A549 (cell line): ENCODE measurements at regions not wholly inside any gene's neighbourhood (a gene's known extent, or its start where the extent isn't known, plus 50 kb on each side); places are given as distances from the start of the nearest gene placed in this dataset.

Experiments
- ATAC-seq, 2 experiments: fragments of 200-7000 bp in 1 of 2; fragments of >200 bp in 1 of 2; cut with Nextera tagmentation in 1 of 2; cut with Tn5 transposase in 1 of 2; 3 replicates each; pipeline versions ENCODE4 v1.8.0 to v1.9.1; 2018 to 2020; ENCODE audit warnings: mild to moderate bottlenecking in 1 of 2, moderate library complexity in 1 of 2
- CTCF ChIA-PET: fragments of 300-600 bp; sonication (Branson Sonifier 250); formaldehyde crosslinking; extraction: SDS; loops from one replicate; lab custom pipeline; 2021; ENCODE audit warnings: antibody characterized with exemption, inconsistent platforms; lab: Yijun Ruan, JAX
- POLR2A ChIA-PET: fragments of 350-600 bp; formaldehyde crosslinking; extraction: SDS; loops from one replicate; lab custom pipeline; 2021; ENCODE audit warnings: antibody characterized with exemption, inconsistent platforms; lab: Yijun Ruan, JAX
- DNase-seq, 2 experiments: peaks; one replicate each; pipeline versions ENCODE4 v3.0.0 to v3.0.0-alpha.2; 2011 to 2016; ENCODE audit warnings: low read depth in 1 of 2, low spot score in 1 of 2
- FAIRE-seq: peaks from 2 replicates; lab custom pipeline; 2011; peaks lifted over from hg19 to GRCh38; lab: Jason Lieb, UNC
- H3K27ac ChIP-seq, 2 experiments: fragments of >200 bp; sonication (Bioruptor Twin); formaldehyde crosslinking; 3 replicates each; pipeline ENCODE4 v1.5.1; 2016 to 2017
- H3K4me1 ChIP-seq: fragments of >200 bp; sonication (Bioruptor Twin); formaldehyde crosslinking; 3 replicates; pipeline ENCODE4 v1.6.1; 2016
- H3K4me2 ChIP-seq: fragments of >200 bp; sonication (Bioruptor Twin); formaldehyde crosslinking; 3 replicates; pipeline ENCODE4 v1.6.1; 2016
- H3K4me3 ChIP-seq: fragments of >200 bp; sonication (Bioruptor Twin); formaldehyde crosslinking; 3 replicates; pipeline ENCODE4 v1.5.1; 2016
- H3K9me3 ChIP-seq: fragments of >200 bp; sonication (Bioruptor Twin); formaldehyde crosslinking; 3 replicates; pipeline ENCODE4 v1.6.1; 2016
- BHLHE40 ChIP-seq: IDR thresholded peaks from 2 replicates; pipeline ENCODE4 v1.6.1; 2012; ENCODE audit warnings: low read depth, low read length, inconsistent platforms
- CHD2 ChIP-seq: fragments of 150-350 bp; IDR thresholded peaks from 2 replicates; pipeline ENCODE4 v1.6.1; 2014; ENCODE audit warnings: low read length; ENCODE audit not compliant: partially characterized antibody
- CTCF ChIP-seq: fragments of >200 bp; sonication (Bioruptor Twin); formaldehyde crosslinking; IDR thresholded peaks from 3 replicates; pipeline ENCODE4 v1.5.1; 2016
- EHMT2 ChIP-seq: fragments of 200-600 bp; sonication (generic); IDR thresholded peaks from 2 replicates; pipeline ENCODE4 v1.6.1; 2016; ENCODE audit warnings: antibody characterized with exemption, low read depth, mild to moderate bottlenecking, moderate library complexity
- ELK1 ChIP-seq: fragments of 150-350 bp; IDR thresholded peaks from 2 replicates; pipeline ENCODE4 v1.6.1; 2014; ENCODE audit warnings: low read depth, mild to moderate bottlenecking, low read length
- FOSB ChIP-seq: fragments of 250-450 bp; sonication (Bioruptor Pico); IDR thresholded peaks from 2 replicates; pipeline ENCODE4 v1.5.0; 2020; ENCODE audit warnings: mild to moderate bottlenecking, moderate library complexity
- FOSL2 ChIP-seq, 2 experiments: fragments of 450-650 bp in 1 of 2; fragments of >200 bp in 1 of 2; sonication (Bioruptor Twin) in 1 of 2; formaldehyde crosslinking; IDR thresholded peaks; 2 replicates each; pipeline versions ENCODE4 v1.5.0 to v1.6.1; 2016 to 2020; ENCODE audit warnings: mild to moderate bottlenecking in 1 of 2, moderate library complexity in 1 of 2
- FOXS1 ChIP-seq: fragments of 250-450 bp; sonication (Bioruptor Pico); IDR thresholded peaks from 2 replicates; pipeline ENCODE4 v1.5.0; 2020; ENCODE audit warnings: mild to moderate bottlenecking, moderate library complexity
- HDAC2 ChIP-seq: fragments of 200-600 bp; sonication (generic); IDR thresholded peaks from 2 replicates; pipeline ENCODE4 v1.6.1; 2016
- HES2 ChIP-seq: fragments of >200 bp; sonication (Bioruptor Twin); formaldehyde crosslinking; IDR thresholded peaks from 2 replicates; pipeline ENCODE4 v1.6.1; 2016
- HOXB13 ChIP-seq: fragments of 250-450 bp; sonication (Bioruptor Pico); IDR thresholded peaks from 2 replicates; pipeline ENCODE4 v1.5.0; 2020; ENCODE audit warnings: low read depth, mild to moderate bottlenecking, moderate library complexity
- HOXB5 ChIP-seq: fragments of 250-450 bp; sonication (Bioruptor Pico); IDR thresholded peaks from 2 replicates; pipeline ENCODE4 v1.5.0; 2020; ENCODE audit warnings: mild to moderate bottlenecking, moderate library complexity
- JUN ChIP-seq, 2 experiments: fragments of >200 bp; sonication (Bioruptor Twin); formaldehyde crosslinking; IDR thresholded peaks; 2 replicates in 1 of 2; 3 replicates in 1 of 2; pipeline ENCODE4 v1.6.1; 2016 to 2017
- MAFK ChIP-seq: fragments of 450-650 bp; IDR thresholded peaks from 2 replicates; pipeline ENCODE4 v1.6.1; 2014; ENCODE audit not compliant: partially characterized antibody
- NR3C1 ChIP-seq: fragments of >200 bp; sonication (Bioruptor Twin); formaldehyde crosslinking; IDR thresholded peaks from 3 replicates; pipeline ENCODE4 v1.6.1; 2017
- PHF8 ChIP-seq: fragments of 200-600 bp; sonication (generic); IDR thresholded peaks from 2 replicates; pipeline ENCODE4 v1.6.1; 2016; ENCODE audit warnings: low read depth, mild to moderate bottlenecking, antibody characterized with exemption, moderate library complexity, borderline replicate concordance
- POLR2AphosphoS2 ChIP-seq: conservative IDR thresholded peaks from 2 replicates; pipeline ENCODE4 v1.6.1; 2012; ENCODE audit warnings: low read length, improper control_type of control experiment, inconsistent platforms
- RAD21 ChIP-seq, 2 experiments: fragments of >200 bp in 1 of 2; sonication (Bioruptor Twin) in 1 of 2; formaldehyde crosslinking in 1 of 2; IDR thresholded peaks in 1 of 2; conservative IDR thresholded peaks in 1 of 2; 2 replicates in 1 of 2; 3 replicates in 1 of 2; pipeline ENCODE4 v1.6.1; 2012 to 2018; ENCODE audit warnings: inconsistent platforms in 1 of 2
- REST ChIP-seq: fragments of 200-600 bp; sonication (generic); IDR thresholded peaks from 2 replicates; pipeline ENCODE4 v1.6.1; 2016; ENCODE audit warnings: antibody characterized with exemption, mild to moderate bottlenecking, moderate library complexity
- RFX5 ChIP-seq: fragments of 450-650 bp; IDR thresholded peaks from 2 replicates; pipeline ENCODE4 v1.7.1; 2014; ENCODE audit warnings: antibody characterized with exemption, mild to moderate bottlenecking, moderate library complexity
- RNF2 ChIP-seq: fragments of 200-600 bp; sonication (generic); IDR thresholded peaks from 2 replicates; pipeline ENCODE4 v1.6.1; 2016; ENCODE audit warnings: low read depth, mild to moderate bottlenecking, antibody characterized with exemption, moderate library complexity, borderline replicate concordance
- TFCP2L1 ChIP-seq: fragments of 250-450 bp; sonication (Bioruptor Pico); IDR thresholded peaks from 2 replicates; pipeline ENCODE4 v1.5.0; 2021; ENCODE audit warnings: mild to moderate bottlenecking
- USF2 ChIP-seq: fragments of 450-650 bp; IDR thresholded peaks from 2 replicates; pipeline ENCODE4 v1.6.1; 2014; ENCODE audit warnings: antibody characterized with exemption
- ZNF302 ChIP-seq: fragments of 250-450 bp; sonication (Bioruptor Pico); IDR thresholded peaks from 2 replicates; pipeline ENCODE4 v1.9.0; 2021; ENCODE audit warnings: inconsistent platforms, mild to moderate bottlenecking, moderate library complexity
- ZSCAN20 ChIP-seq: fragments of 250-450 bp; sonication (Bioruptor Pico); IDR thresholded peaks from 2 replicates; pipeline ENCODE4 v1.8.0; 2022; ENCODE audit warnings: mild to moderate bottlenecking, moderate library complexity
- WGBS: methylation state at CpG from one replicate; pipeline ENCODE4 v1.1.6; 2017; ENCODE audit errors: missing lambda C conversion rate; 5-methylcytosine and 5-hydroxymethylcytosine counted together

- TF ChIP-seq CTCF: no peak
- no peak for TF ChIP-seq PHF8
- no peak for TF ChIP-seq HOXB5 (CRISPR knock-in tag)
- no peak for TF ChIP-seq ZSCAN20 (CRISPR knock-in tag)
- no peak for TF ChIP-seq POLR2AphosphoS2
Observed at GRCh38 chr10:3567291-3567963, 217.6 kb downstream of the KLF6 start (continued).

GRCh38 chr10:3566627-3567026, 218.4 kb downstream of the KLF6 start:
- Histone ChIP-seq H3K9me3 (0 out of 3 replicates have a peak, but pooled peaks cover 5% of the 10 kb centered on the region), H3K4me3 (no peak overlapping the region), H3K27ac (no peak overlapping the region), H3K4me1 (no peaks in the 10 kb centered on the region), H3K4me2 (no peak overlapping the region)
- FAIRE-seq (no peak), DNase-seq (no peak), ATAC-seq (no peak)
- CTCF ChIA-PET: interaction anchor here (1.1 kb wide), 1 partner anchor 142 kb away, joined by 4 read pairs; no protein-coding TSS in a partner anchor
- POLR2A ChIA-PET: no interaction called here
- 79% methylated on average over 1 of the region's 1 CpG for WGBS
- no peak for TF ChIP-seq MAFK
- TF ChIP-seq FOXS1: no peak
- TF ChIP-seq ZNF302: no peak
- TF ChIP-seq HDAC2: no peak
- TF ChIP-seq HOXB5 (CRISPR knock-in tag): no peak
- no peak for TF ChIP-seq FOSB (CRISPR knock-in tag)

- FAIRE-seq: no peak
- TF ChIP-seq HOXB13 (CRISPR knock-in tag) (no peak), ZNF302 (no peak), TFCP2L1 (CRISPR knock-in tag) (no peak), EHMT2 (no peak), ELK1 (no peak), BHLHE40 (no peak), RAD21 (conservative IDR thresholded peaks at IDR 0.05 in 1 of 2, IDR thresholded peaks at IDR 0.05 in 1 of 2) (no peak), USF2 (no peak), CHD2 (no peak), NR3C1 (no peak), REST (no peak), FOSL2 (IDR thresholded peaks at IDR 0.05) (no peak), FOSL2 (CRISPR knock-in tag; IDR thresholded peaks at IDR 0.05) (no peak), RNF2 (no peak), JUN (IDR thresholded peaks at IDR 0.05) (no peak), RFX5 (no peak), HES2 (no peak)
- TF ChIP-seq, all 56 proteins: peak for 0
- Histone ChIP-seq H3K27ac (no peak overlapping the region), H3K4me1 (no peaks in the 10 kb centered on the region), H3K4me2 (no peak overlapping the region), H3K9me3 (0 out of 3 replicates have a peak, but pooled peaks cover 5% of the 10 kb centered on the region), H3K4me3 (no peak overlapping the region)
- ATAC-seq (no peak), DNase-seq (no peak)
- whole genome bisulfite sequencing: 75% methylated on average over 7 of the region's 7 CpGs
- ChIA-PET POLR2A (no interaction called here), CTCF (no interaction called here)
Observed at GRCh38 chr10:3564346-3565002, 220.5 kb downstream of the KLF6 start.
